CD4-positive, alpha-beta T cell treated with Interleukin-15 for 1 hour (primary cell): ENCODE measurements at regions not wholly inside any gene's neighbourhood (a gene's known extent, or its start where the extent isn't known, plus 50 kb on each side); places are given as distances from the start of the nearest gene placed in this dataset.

Experiments used
- DNase-seq: peaks from one replicate; pipeline ENCODE4 v3.0.0-alpha.2; 2020

- no peak for DNase-seq
Measured at GRCh38 chr5:148951612-148952011, 111.2 kb downstream of the SH3TC2 start.

GRCh38 chr5:148952097-148952867 lies 110.6 kb downstream of the SH3TC2 start:
- no peak for DNase-seq

GRCh38 chr5:148953711-148954110 lies 109.2 kb downstream of the SH3TC2 start:
- DNase-seq: no peak
